HEK293T (cell line): ENCODE measurements at regions not wholly inside any gene's neighbourhood (a gene's known extent, or its start where the extent isn't known, plus 50 kb on each side); places are given as distances from the start of the nearest gene placed in this dataset.

ENCODE experiments used
- CTCF ChIA-PET: fragments of 350-600 bp; formaldehyde crosslinking; extraction: SDS; loops from one replicate; lab custom pipeline; 2021; ENCODE audit warnings: antibody characterized with exemption, inconsistent platforms; lab: Yijun Ruan, JAX
- POLR2A ChIA-PET: fragments of 350-600 bp; formaldehyde crosslinking; extraction: SDS; loops from one replicate; lab custom pipeline; 2020; ENCODE audit warnings: antibody characterized with exemption, inconsistent platforms; lab: Yijun Ruan, JAX
- DNase-seq: peaks from one replicate; pipeline ENCODE4 v3.0.0; 2012; ENCODE audit warnings: mixed read lengths; ENCODE audit errors: extremely low spot score
- ARNT ChIP-seq: fragments of 450-650 bp; IDR thresholded peaks from 2 replicates; pipeline ENCODE4 v1.6.1; 2017; ENCODE audit warnings: mild to moderate bottlenecking
- BHLHE40 ChIP-seq: fragments of 450-650 bp; IDR thresholded peaks from 2 replicates; pipeline ENCODE4 v1.6.1; 2016; ENCODE audit warnings: mild to moderate bottlenecking, moderate library complexity, borderline replicate concordance
- CTBP1 ChIP-seq: fragments of 450-650 bp; IDR thresholded peaks from 2 replicates; pipeline ENCODE4 v1.6.1; 2016; ENCODE audit warnings: borderline replicate concordance
- ELF4 ChIP-seq: fragments of 450-650 bp; IDR thresholded peaks from 2 replicates; pipeline ENCODE4 v1.6.1; 2017; ENCODE audit warnings: antibody characterized with exemption
- FOXA1 ChIP-seq: fragments of 450-650 bp; IDR thresholded peaks from 2 replicates; pipeline ENCODE4 v1.6.1; 2016; ENCODE audit warnings: mild to moderate bottlenecking
- FOXK2 ChIP-seq: fragments of 450-650 bp; IDR thresholded peaks from 2 replicates; pipeline ENCODE4 v1.6.1; 2016; ENCODE audit warnings: mild to moderate bottlenecking
- FOXM1 ChIP-seq: fragments of 450-650 bp; IDR thresholded peaks from 2 replicates; pipeline ENCODE4 v1.6.1; 2017; ENCODE audit warnings: mild to moderate bottlenecking, borderline replicate concordance
- HDGF ChIP-seq: fragments of 450-650 bp; IDR thresholded peaks from 2 replicates; pipeline ENCODE4 v1.6.1; 2017; ENCODE audit warnings: antibody characterized with exemption, borderline replicate concordance
- L3MBTL2 ChIP-seq: fragments of 450-650 bp; conservative IDR thresholded peaks from 2 replicates; pipeline ENCODE4 v1.6.1; 2016; ENCODE audit warnings: mild to moderate bottlenecking
- LEF1 ChIP-seq: fragments of 450-650 bp; IDR thresholded peaks from 2 replicates; pipeline ENCODE4 v1.6.1; 2017; ENCODE audit warnings: mild to moderate bottlenecking, borderline replicate concordance
- NFRKB ChIP-seq: fragments of 450-650 bp; IDR thresholded peaks from 2 replicates; pipeline ENCODE4 v1.6.1; 2016; ENCODE audit warnings: mild to moderate bottlenecking, moderate library complexity
- SP1 ChIP-seq: fragments of 450-650 bp; IDR thresholded peaks from 2 replicates; pipeline ENCODE4 v1.6.1; 2017
- SUZ12 ChIP-seq: fragments of 450-650 bp; IDR thresholded peaks from 2 replicates; pipeline ENCODE4 v1.6.1; 2016; ENCODE audit warnings: mild to moderate bottlenecking
- TARDBP ChIP-seq: fragments of 450-650 bp; IDR thresholded peaks from 2 replicates; pipeline ENCODE4 v1.6.1; 2016
- ZNF384 ChIP-seq: fragments of 450-650 bp; IDR thresholded peaks from 2 replicates; pipeline ENCODE4 v1.6.1; 2016
- TF ChIP-seq, protein P1 (sequence below): fragments of 450-650 bp; IDR thresholded peaks from 2 replicates; pipeline ENCODE4 v1.6.1; 2016

DNA sequence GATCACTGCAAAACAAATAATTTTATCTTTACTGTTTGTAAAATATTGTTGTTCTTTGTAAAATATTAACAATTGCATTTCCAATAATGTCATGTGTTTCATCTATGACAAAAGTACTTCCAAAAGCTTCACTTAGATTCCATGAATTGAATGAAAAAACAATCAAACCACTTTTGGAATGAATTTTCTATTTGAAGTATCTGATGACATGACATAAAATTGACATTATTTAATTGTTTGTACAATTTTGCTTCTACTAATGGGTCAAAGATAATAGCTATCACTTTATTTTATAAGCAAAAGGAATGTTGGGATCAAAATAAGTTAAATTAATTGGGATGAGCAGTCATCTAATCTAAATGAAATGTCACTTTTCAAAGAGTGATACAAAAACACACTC lies 684.3 kb downstream of the NR2F1-AS1 start:
- TF ChIP-seq, protein P1, sequence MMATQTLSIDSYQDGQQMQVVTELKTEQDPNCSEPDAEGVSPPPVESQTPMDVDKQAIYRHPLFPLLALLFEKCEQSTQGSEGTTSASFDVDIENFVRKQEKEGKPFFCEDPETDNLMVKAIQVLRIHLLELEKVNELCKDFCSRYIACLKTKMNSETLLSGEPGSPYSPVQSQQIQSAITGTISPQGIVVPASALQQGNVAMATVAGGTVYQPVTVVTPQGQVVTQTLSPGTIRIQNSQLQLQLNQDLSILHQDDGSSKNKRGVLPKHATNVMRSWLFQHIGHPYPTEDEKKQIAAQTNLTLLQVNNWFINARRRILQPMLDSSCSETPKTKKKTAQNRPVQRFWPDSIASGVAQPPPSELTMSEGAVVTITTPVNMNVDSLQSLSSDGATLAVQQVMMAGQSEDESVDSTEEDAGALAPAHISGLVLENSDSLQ, result no peak
- TF ChIP-seq TARDBP (no peak), ARNT (no peak), SP1 (no peak), NFRKB (no peak), FOXA1 (no peak), HDGF (no peak), LEF1 (no peak), ELF4 (no peak), BHLHE40 (no peak), FOXM1 (no peak), SUZ12 (no peak), CTBP1 (no peak), L3MBTL2 (no peak), ZNF384 (no peak), FOXK2 (no peak)
- POLR2A ChIA-PET, result no interaction called here
- CTCF ChIA-PET, result no interaction called here
- no peak for DNase-seq

DNA sequence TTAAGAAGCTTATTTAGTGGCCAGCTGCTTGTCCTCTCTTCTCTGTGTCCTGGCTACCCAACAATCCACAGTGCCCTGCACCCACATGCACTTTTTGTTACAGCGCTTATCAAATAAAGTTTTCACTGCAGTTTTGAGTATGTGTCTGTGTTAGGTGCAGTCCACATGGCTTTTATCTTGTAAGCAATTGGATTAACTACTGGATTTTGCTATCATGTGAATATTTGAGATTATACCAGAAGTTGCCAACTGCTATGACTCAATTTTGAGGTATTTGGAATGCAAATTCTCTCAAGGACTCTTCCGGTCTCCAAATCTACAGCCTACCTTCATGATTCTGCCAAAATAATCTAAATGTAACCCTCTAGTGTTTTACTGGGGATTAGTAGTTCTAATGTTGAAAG lies 690.2 kb downstream of the NR2F1-AS1 start:
- no peak for DNase-seq
- ChIA-PET CTCF (no interaction called here), POLR2A (no interaction called here)
- TF ChIP-seq HDGF, result no peak
- TF ChIP-seq ZNF384, result no peak
- TF ChIP-seq FOXK2, result no peak
- TF ChIP-seq SUZ12, result no peak
- TF ChIP-seq, protein P1, result no peak
- no peak for TF ChIP-seq BHLHE40

GRCh38 chr5:92889140-92889539 lies 691.9 kb downstream of the NR2F1-AS1 start:
- no peak for TF ChIP-seq FOXM1
- no peak for TF ChIP-seq LEF1
- TF ChIP-seq HDGF, result no peak
- no peak for TF ChIP-seq ARNT
- TF ChIP-seq FOXK2, result no peak
- no peak for DNase-seq
- CTCF ChIA-PET, result no interaction called here
- POLR2A ChIA-PET, result no interaction called here

DNA sequence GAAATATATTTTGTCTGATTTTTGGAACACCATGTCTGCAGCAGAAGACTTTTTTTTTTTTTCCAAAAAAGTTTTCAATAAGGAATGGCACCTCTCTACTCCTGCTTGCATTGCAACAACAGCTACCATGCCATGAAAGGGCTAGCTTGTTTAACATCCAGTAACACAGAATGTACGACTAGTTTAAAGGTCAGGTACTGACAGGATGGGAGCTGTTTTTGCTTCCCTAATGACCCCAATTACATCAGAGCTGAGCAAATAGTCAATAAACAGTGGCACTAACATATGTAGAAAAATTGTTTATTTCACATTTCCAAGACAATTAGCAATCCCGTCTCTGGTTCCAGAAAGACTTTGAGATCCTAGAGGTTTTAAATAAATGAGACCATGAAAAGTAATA lies 693.8 kb downstream of the NR2F1-AS1 start:
- POLR2A ChIA-PET, result interaction anchor here (0.6 kb wide), 1 partner anchor 197 kb away, joined by 4 read pairs; no protein-coding TSS in a partner anchor
- TF ChIP-seq TARDBP (no peak), LEF1 (no peak), BHLHE40 (no peak), FOXM1 (no peak), ZNF384 (no peak), SP1 (no peak), ARNT (no peak), FOXK2 (no peak), NFRKB (no peak), FOXA1 (no peak), CTBP1 (no peak), ELF4 (no peak), L3MBTL2 (no peak), HDGF (no peak), SUZ12 (no peak)
- TF ChIP-seq, protein P1, result no peak
- DNase-seq, result no peak
- CTCF ChIA-PET, result no interaction called here

DNA sequence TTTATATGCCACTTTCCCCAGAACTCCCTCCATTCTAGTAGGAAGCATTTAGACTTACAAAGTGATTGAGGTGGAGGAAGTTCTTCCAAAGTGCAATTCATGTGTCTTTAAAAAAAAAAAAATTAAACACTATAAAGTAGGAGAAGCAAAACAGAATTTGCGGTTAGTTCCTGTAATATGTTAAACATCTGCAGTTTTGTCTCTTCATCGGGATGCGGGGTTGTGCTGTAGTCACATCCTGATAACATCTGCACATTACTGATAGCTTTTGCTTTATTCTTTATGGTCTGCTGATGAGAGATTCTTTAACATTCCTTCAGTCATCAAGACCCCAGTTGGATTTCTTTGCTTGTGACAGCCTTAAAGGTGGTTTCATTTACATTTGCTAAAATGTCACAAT lies 694.3 kb downstream of the NR2F1-AS1 start:
- CTCF ChIA-PET, result no interaction called here

More for the DNA sequence above, 694.3 kb downstream of the NR2F1-AS1 start:
- DNase-seq, result no peak
- POLR2A ChIA-PET, result interaction anchor here (0.6 kb wide), 1 partner anchor 197 kb away, joined by 4 read pairs; no protein-coding TSS in a partner anchor
- TF ChIP-seq NFRKB, result no peak
- no peak for TF ChIP-seq L3MBTL2
- no peak for TF ChIP-seq SUZ12
- TF ChIP-seq LEF1, result no peak
- no peak for TF ChIP-seq FOXK2
- TF ChIP-seq ARNT, result no peak
- no peak for TF ChIP-seq ELF4
- TF ChIP-seq HDGF, result no peak
- no peak for TF ChIP-seq TARDBP
- TF ChIP-seq, protein P1, result no peak
- TF ChIP-seq FOXM1, result no peak
- TF ChIP-seq BHLHE40, result no peak
- no peak for TF ChIP-seq CTBP1
- no peak for TF ChIP-seq FOXA1
- no peak for TF ChIP-seq ZNF384
- TF ChIP-seq SP1, result no peak
